ENCODE measurements at regions not wholly inside any gene's neighbourhood (a gene's known extent, or its start where the extent isn't known, plus 50 kb on each side); places are given as distances from the start of the nearest gene placed in this dataset.

DNA sequence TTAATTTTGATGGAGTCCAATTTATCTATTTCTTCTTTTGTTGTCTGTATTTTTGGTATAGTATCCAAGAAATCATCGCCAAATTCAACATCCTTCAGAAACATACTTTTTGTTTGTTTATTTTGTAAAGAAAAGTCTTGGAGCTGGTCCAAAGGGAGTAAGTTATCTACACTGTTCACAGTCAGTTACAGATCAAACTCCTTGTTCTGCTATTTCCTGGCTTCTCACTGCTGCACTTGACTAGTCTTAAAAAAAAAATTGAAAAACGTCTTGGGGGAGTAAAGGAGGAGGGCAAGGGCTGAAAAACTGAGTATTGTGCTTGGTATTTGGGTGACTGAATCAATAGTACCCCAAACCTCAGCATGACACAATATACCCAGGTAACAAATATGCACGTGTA, 105.6 kb downstream of the NFKBIZ start (continued):
- TF ChIP-seq, protein P1, sequence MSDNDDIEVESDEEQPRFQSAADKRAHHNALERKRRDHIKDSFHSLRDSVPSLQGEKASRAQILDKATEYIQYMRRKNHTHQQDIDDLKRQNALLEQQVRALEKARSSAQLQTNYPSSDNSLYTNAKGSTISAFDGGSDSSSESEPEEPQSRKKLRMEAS (IDR thresholded peaks at IDR 0.05) = no peak
- TF ChIP-seq TCF7L2 (IDR thresholded peaks at IDR 0.05; ENCODE audit: borderline replicate concordance, extremely low read depth, insufficient read depth, insufficient read length) (no peak), FOSL1 (IDR thresholded peaks at IDR 0.05; ENCODE audit: low read depth) (no peak), SP1 (IDR thresholded peaks at IDR 0.05; ENCODE audit: low read depth) (no peak), EGR1 (IDR thresholded peaks at IDR 0.05; ENCODE audit: low read depth) (no peak), ZNF274 (IDR thresholded peaks at IDR 0.05; ENCODE audit: low read depth, low read length) (no peak), SIN3A (IDR thresholded peaks at IDR 0.05; ENCODE audit: low read depth) (no peak), POLR2A (IDR thresholded peaks at IDR 0.05; ENCODE audit: borderline replicate concordance, extremely low read depth, insufficient read depth, insufficient read length) (no peak)

DNA sequence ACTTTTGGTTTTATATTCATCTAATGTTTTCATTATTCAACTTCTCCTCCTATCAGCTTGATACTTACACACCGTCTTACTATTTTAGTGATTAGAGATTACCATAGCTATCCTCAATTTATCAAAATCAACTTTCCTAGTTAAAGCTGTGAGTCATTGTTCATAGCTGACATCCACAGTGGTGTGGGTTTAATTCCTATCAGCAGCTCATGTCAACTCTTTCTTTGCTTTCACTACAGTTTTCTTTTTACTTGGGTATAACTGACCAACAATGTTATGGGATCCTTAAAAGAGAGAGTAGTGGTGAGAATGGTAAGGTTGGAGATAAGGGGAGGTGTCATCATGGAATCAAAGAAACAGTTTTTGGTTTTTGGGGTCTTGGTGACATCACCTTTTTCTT, 112.7 kb downstream of the NFKBIZ start:
- Histone ChIP-seq H3K9me2 (ENCODE audit: insufficient read depth) (no peaks in the 10 kb centered on the region), H4K20me1 (ENCODE audit: insufficient read depth) (no peaks in the 10 kb centered on the region), H3K4me3 (replicated peaks in 1 of 2; ENCODE audit: low read depth in 1 of 2, low read length in 2 of 2) (no peak overlapping the region), H2AFZ (ENCODE audit: low read depth, low read length, poor library complexity, severe bottlenecking) (no peak overlapping the region), H3K9ac (ENCODE audit: low read length) (no peak overlapping the region), H3K27ac (ENCODE audit: low read depth, low read length) (no peak overlapping the region), H3K4me1 (ENCODE audit: control insufficient read depth in 1 of 2, insufficient read depth in 2 of 2, low read length in 2 of 2) (no peaks in the 10 kb centered on the region), H3K9me3 (ENCODE audit: control insufficient read depth in 1 of 2, insufficient read depth in 1 of 2, low read depth in 1 of 2, low read length in 2 of 2) (no peaks in the 10 kb centered on the region), H3K4me2 (ENCODE audit: low read length) (no peak overlapping the region), H3K36me3 (ENCODE audit: control insufficient read depth in 1 of 2, insufficient read depth in 2 of 2, low read length in 2 of 2) (no peaks in the 10 kb centered on the region), H3K79me2 (ENCODE audit: insufficient read depth, low read length) (no peaks in the 10 kb centered on the region), H3K27me3 (ENCODE audit: insufficient read depth, low read length) (no peaks in the 10 kb centered on the region)
- RAD21 ChIA-PET (ENCODE audit: low non-redundant PET in 1 of 2, low total read pairs in 2 of 2, uncharacterized antibody in 2 of 2, unreplicated experiment in 2 of 2) = no interaction called here
- intact Hi-C loops (cut with micrococcal nuclease) = no loop called here
- POLR2A ChIA-PET = no interaction called here
- TF ChIP-seq, protein P2, sequence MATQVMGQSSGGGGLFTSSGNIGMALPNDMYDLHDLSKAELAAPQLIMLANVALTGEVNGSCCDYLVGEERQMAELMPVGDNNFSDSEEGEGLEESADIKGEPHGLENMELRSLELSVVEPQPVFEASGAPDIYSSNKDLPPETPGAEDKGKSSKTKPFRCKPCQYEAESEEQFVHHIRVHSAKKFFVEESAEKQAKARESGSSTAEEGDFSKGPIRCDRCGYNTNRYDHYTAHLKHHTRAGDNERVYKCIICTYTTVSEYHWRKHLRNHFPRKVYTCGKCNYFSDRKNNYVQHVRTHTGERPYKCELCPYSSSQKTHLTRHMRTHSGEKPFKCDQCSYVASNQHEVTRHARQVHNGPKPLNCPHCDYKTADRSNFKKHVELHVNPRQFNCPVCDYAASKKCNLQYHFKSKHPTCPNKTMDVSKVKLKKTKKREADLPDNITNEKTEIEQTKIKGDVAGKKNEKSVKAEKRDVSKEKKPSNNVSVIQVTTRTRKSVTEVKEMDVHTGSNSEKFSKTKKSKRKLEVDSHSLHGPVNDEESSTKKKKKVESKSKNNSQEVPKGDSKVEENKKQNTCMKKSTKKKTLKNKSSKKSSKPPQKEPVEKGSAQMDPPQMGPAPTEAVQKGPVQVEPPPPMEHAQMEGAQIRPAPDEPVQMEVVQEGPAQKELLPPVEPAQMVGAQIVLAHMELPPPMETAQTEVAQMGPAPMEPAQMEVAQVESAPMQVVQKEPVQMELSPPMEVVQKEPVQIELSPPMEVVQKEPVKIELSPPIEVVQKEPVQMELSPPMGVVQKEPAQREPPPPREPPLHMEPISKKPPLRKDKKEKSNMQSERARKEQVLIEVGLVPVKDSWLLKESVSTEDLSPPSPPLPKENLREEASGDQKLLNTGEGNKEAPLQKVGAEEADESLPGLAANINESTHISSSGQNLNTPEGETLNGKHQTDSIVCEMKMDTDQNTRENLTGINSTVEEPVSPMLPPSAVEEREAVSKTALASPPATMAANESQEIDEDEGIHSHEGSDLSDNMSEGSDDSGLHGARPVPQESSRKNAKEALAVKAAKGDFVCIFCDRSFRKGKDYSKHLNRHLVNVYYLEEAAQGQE (IDR thresholded peaks at IDR 0.05; ENCODE audit: low read depth) = no peak
- TF ChIP-seq CEBPB (IDR thresholded peaks at IDR 0.05; ENCODE audit: low read depth) = no peak
- TF ChIP-seq, protein P3, sequence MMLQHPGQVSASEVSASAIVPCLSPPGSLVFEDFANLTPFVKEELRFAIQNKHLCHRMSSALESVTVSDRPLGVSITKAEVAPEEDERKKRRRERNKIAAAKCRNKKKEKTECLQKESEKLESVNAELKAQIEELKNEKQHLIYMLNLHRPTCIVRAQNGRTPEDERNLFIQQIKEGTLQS (IDR thresholded peaks at IDR 0.05) = no peak
- no peak for TF ChIP-seq ELF1 (IDR thresholded peaks at IDR 0.05; ENCODE audit: borderline replicate concordance, low read depth)
- no peak for TF ChIP-seq FOSL1 (IDR thresholded peaks at IDR 0.05; ENCODE audit: low read depth)
- TF ChIP-seq, protein P4, sequence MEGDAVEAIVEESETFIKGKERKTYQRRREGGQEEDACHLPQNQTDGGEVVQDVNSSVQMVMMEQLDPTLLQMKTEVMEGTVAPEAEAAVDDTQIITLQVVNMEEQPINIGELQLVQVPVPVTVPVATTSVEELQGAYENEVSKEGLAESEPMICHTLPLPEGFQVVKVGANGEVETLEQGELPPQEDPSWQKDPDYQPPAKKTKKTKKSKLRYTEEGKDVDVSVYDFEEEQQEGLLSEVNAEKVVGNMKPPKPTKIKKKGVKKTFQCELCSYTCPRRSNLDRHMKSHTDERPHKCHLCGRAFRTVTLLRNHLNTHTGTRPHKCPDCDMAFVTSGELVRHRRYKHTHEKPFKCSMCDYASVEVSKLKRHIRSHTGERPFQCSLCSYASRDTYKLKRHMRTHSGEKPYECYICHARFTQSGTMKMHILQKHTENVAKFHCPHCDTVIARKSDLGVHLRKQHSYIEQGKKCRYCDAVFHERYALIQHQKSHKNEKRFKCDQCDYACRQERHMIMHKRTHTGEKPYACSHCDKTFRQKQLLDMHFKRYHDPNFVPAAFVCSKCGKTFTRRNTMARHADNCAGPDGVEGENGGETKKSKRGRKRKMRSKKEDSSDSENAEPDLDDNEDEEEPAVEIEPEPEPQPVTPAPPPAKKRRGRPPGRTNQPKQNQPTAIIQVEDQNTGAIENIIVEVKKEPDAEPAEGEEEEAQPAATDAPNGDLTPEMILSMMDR (IDR thresholded peaks at IDR 0.05 in 2 of 3, conservative IDR thresholded peaks at IDR 0.05 in 1 of 3; ENCODE audit: borderline replicate concordance in 1 of 3, insufficient read depth in 1 of 3, low read depth in 2 of 3, low read length in 2 of 3) = no peak
- TF ChIP-seq, protein P1 (IDR thresholded peaks at IDR 0.05) = no peak
- ATAC-seq (no peak), DNase-seq (ENCODE audit: low read depth, low spot score) (no peak)
- BruUV-seq (replicated peaks) = no TSS peak
- CTCF ChIA-PET = no interaction called here

Data from HCT116 (cell line).